Activated CD8-positive, alpha-beta T cell treated with anti-CD3 and anti-CD28 coated beads for 36 hours (primary cell): ENCODE measurements at regions not wholly inside any gene's neighbourhood (a gene's known extent, or its start where the extent isn't known, plus 50 kb on each side); places are given as distances from the start of the nearest gene placed in this dataset.
"Not testable (repeated sequence)": the region's sequence is repeated elsewhere in the genome, so short reads cannot be mapped to it uniquely, and the experiment has no call there.

Experiments used
- ATAC-seq: fragments of 200-7000 bp; cut with Tn5 transposase; one replicate; pipeline ENCODE4 v1.10.0; 2021; ENCODE audit warnings: mild to moderate bottlenecking, moderate library complexity
- CTCF ChIA-PET: fragments of 350-600 bp; sonication (Branson Sonifier 250); formaldehyde crosslinking; loops from one replicate; lab custom pipeline; 2021; ENCODE audit warnings: antibody characterized with exemption; lab: Charles Lee
- POLR2A ChIA-PET: fragments of 350-600 bp; sonication (Branson Sonifier 250); formaldehyde crosslinking; loops from one replicate; lab custom pipeline; 2021; ENCODE audit warnings: antibody characterized with exemption; lab: Charles Lee
- DNase-seq: peaks from one replicate; pipeline ENCODE4 v3.0.0-alpha.2; 2020
- H3K27ac Mint-ChIP-seq: one replicate; pipeline ENCODE4 v1.8.0; 2021; ENCODE audit warnings: mild to moderate bottlenecking, mixed read lengths
- H3K27me3 Mint-ChIP-seq: one replicate; pipeline ENCODE4 v1.8.0; 2021; ENCODE audit warnings: mixed read lengths
- H3K36me3 Mint-ChIP-seq: one replicate; pipeline ENCODE4 v1.8.0; 2021; ENCODE audit warnings: low read depth, mixed read lengths
- H3K4me1 Mint-ChIP-seq: one replicate; pipeline ENCODE4 v1.8.0; 2021; ENCODE audit warnings: low read depth, mixed read lengths
- H3K4me3 Mint-ChIP-seq: one replicate; pipeline ENCODE4 v1.8.0; 2021; ENCODE audit warnings: mild to moderate bottlenecking, moderate library complexity, mixed read lengths
- H3K9me3 Mint-ChIP-seq: one replicate; pipeline ENCODE4 v1.8.0; 2021; ENCODE audit warnings: mixed read lengths
- intact Hi-C: fragments of 100-400 bp; cut with micrococcal nuclease; formaldehyde crosslinking; loops from one replicate; pipeline ENCODE4 v1.10.0; 2022
- TF ChIP-seq, protein P1 (sequence below): fragments of 200-600 bp; IDR thresholded peaks from one replicate; pipeline ENCODE4 v1.8.0; 2022; ENCODE audit warnings: antibody characterized with exemption, mild to moderate bottlenecking

- DNase-seq (no peak), ATAC-seq (no peak)
- POLR2A ChIA-PET = no interaction called here
- Mint-ChIP-seq H3K36me3 (no peaks in the 10 kb centered on the region), H3K9me3 (peaks cover 12% of the 10 kb centered on the region), H3K27ac (no peak overlapping the region), H3K4me1 (no peaks in the 10 kb centered on the region), H3K4me3 (no peak overlapping the region), H3K27me3 (no peaks in the 10 kb centered on the region)
- intact Hi-C loops = no loop called here
- TF ChIP-seq, protein P1, sequence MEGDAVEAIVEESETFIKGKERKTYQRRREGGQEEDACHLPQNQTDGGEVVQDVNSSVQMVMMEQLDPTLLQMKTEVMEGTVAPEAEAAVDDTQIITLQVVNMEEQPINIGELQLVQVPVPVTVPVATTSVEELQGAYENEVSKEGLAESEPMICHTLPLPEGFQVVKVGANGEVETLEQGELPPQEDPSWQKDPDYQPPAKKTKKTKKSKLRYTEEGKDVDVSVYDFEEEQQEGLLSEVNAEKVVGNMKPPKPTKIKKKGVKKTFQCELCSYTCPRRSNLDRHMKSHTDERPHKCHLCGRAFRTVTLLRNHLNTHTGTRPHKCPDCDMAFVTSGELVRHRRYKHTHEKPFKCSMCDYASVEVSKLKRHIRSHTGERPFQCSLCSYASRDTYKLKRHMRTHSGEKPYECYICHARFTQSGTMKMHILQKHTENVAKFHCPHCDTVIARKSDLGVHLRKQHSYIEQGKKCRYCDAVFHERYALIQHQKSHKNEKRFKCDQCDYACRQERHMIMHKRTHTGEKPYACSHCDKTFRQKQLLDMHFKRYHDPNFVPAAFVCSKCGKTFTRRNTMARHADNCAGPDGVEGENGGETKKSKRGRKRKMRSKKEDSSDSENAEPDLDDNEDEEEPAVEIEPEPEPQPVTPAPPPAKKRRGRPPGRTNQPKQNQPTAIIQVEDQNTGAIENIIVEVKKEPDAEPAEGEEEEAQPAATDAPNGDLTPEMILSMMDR = no peak
- CTCF ChIA-PET = no interaction called here
These were observed 404.4 kb upstream of the PBX1 start for GRCh38 chr1:164154622-164155021.

DNA sequence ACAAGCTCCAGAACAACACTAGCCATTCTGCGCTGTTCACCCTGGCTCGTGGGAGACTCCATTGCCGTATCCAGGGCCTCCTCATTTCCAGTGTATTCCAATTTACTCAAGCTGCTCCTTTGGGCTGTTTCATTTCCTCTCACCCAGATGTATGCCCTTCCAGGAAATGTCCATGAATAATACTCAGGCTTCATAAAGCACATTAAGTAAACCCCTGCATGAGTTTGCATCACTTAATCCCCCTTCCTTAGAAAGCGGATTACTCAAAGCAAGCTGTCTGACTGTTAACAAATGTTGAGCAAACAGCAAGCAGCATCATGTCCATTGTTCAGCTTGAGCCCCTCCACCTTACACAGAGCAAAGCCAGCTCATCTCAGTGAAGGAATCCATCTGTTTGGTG, 403.6 kb upstream of the PBX1 start:
- POLR2A ChIA-PET = no interaction called here
- ATAC-seq (no peak), DNase-seq (no peak)
- TF ChIP-seq, protein P1 = no peak
- Mint-ChIP-seq H3K4me1 (no peaks in the 10 kb centered on the region), H3K27me3 (no peaks in the 10 kb centered on the region), H3K4me3 (no peak overlapping the region), H3K27ac (no peak overlapping the region), H3K9me3 (peaks cover 12% of the 10 kb centered on the region), H3K36me3 (no peaks in the 10 kb centered on the region)
- CTCF ChIA-PET = no interaction called here
- intact Hi-C loops = no loop called here

DNA sequence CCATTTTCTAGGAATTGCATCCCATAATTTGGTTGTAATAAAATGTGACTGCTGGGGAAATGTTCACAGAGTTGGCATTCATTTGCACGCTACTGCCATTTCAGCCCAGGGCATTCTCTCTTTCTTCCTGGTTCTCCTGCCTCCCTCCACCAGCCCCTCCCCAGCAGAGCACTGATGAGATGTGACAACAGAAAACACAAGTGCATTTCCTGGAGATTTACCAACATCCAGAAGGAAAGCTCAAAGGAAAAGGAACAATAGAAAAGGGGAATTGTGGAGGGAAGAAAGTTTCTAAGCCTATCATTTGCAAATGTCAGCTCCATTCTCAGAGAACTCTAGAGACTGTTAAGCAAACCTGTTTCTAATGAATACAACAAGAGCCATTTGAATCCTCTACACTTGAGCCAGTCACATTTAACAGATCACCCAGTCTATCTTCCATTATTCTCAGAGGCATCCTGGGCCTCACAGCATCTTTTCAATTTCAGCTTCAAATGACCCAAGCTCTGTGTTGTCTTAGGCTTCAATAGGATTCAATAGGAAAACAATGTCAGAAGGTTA, 395.6 kb upstream of the PBX1 start:
- no peak overlapping the region for H3K4me3 Mint-ChIP-seq
- no peaks in the 10 kb centered on the region for H3K36me3 Mint-ChIP-seq
- H3K27ac Mint-ChIP-seq = no peak overlapping the region
- ChIA-PET CTCF (no interaction called here), POLR2A (no interaction called here)
- ATAC-seq = no peak
- intact Hi-C loops = no loop called here
- H3K9me3 Mint-ChIP-seq = peaks cover 7% of the 10 kb centered on the region
- H3K27me3 Mint-ChIP-seq = no peaks in the 10 kb centered on the region
- DNase-seq = no peak
- H3K4me1 Mint-ChIP-seq = no peaks in the 10 kb centered on the region
- TF ChIP-seq, protein P1 = no peak

- Mint-ChIP-seq H3K4me3 (no peak overlapping the region), H3K4me1 (no peaks in the 10 kb centered on the region), H3K36me3 (no peaks in the 10 kb centered on the region), H3K27me3 (no peaks in the 10 kb centered on the region), H3K9me3 (peaks cover 14% of the 10 kb centered on the region), H3K27ac (no peak overlapping the region)
- TF ChIP-seq, protein P1 = no peak
- DNase-seq = no peak
- intact Hi-C loops = no loop called here
- ChIA-PET CTCF (no interaction called here), POLR2A (no interaction called here)
- no peak for ATAC-seq
These were observed 393.5 kb upstream of the PBX1 start for GRCh38 chr1:164165466-164165865.

GRCh38 chr1:164166454-164166853, 392.5 kb upstream of the PBX1 start:
- DNase-seq, CTCF ChIA-PET, H3K27ac Mint-ChIP-seq, H3K27me3 Mint-ChIP-seq, ATAC-seq, H3K4me1 Mint-ChIP-seq, H3K4me3 Mint-ChIP-seq, H3K36me3 Mint-ChIP-seq, POLR2A ChIA-PET, intact Hi-C loops: not testable (repeated sequence)
- H3K9me3 Mint-ChIP-seq = peaks cover 16% of the 10 kb centered on the region

GRCh38 chr1:164177118-164177517, 381.9 kb upstream of the PBX1 start:
- no peak for DNase-seq
- peaks cover 21% of the 10 kb centered on the region for H3K9me3 Mint-ChIP-seq
- no peak for ATAC-seq
- no peak overlapping the region for H3K4me3 Mint-ChIP-seq
- H3K27ac Mint-ChIP-seq = no peak overlapping the region
- intact Hi-C loops = no loop called here
- TF ChIP-seq, protein P1 = no peak
- ChIA-PET CTCF (no interaction called here), POLR2A (no interaction called here)
- no peaks in the 10 kb centered on the region for H3K4me1 Mint-ChIP-seq
- no peaks in the 10 kb centered on the region for H3K36me3 Mint-ChIP-seq
- H3K27me3 Mint-ChIP-seq = no peaks in the 10 kb centered on the region
